ENCODE measurements at regions not wholly inside any gene's neighbourhood (a gene's known extent, or its start where the extent isn't known, plus 50 kb on each side); places are given as distances from the start of the nearest gene placed in this dataset.
A peak's percentile ranks its signal among the peaks of the same experiment; 100 is the strongest.
"Not testable (repeated sequence)": the region's sequence is repeated elsewhere in the genome, so short reads cannot be mapped to it uniquely, and the experiment has no call there.

DNA sequence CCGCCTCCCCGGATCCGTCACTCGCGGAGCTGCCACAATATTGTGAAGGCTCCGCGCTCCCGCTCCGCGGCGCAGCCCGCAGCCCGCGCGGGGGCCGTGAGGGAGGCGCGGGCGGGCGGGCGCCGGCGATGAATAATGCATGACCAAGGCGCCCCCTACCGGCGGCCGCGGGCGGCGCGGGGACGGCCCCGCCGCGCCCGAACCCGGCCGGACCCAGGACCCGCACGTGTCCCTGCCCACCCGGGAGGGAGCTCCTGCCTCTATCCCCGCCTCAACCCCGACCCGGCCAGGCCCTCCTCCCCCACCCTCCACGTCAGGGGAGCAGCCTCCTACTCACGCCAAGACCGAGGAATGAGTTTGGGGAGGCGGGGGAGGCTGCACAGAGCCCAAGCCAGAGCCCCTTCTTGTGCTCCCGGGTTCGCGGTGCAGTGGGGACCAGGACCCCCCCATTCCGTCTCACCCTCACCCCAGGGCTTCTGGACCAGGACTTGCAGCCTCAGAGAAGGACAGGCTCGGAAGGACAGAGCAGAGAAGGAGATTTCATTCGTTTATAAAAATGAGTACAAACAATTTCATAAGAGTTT is 70.8 kb upstream of the CASZ1 start:
- DNase-seq (ENCODE audit: low spot score): peak; percentile 62

DNA sequence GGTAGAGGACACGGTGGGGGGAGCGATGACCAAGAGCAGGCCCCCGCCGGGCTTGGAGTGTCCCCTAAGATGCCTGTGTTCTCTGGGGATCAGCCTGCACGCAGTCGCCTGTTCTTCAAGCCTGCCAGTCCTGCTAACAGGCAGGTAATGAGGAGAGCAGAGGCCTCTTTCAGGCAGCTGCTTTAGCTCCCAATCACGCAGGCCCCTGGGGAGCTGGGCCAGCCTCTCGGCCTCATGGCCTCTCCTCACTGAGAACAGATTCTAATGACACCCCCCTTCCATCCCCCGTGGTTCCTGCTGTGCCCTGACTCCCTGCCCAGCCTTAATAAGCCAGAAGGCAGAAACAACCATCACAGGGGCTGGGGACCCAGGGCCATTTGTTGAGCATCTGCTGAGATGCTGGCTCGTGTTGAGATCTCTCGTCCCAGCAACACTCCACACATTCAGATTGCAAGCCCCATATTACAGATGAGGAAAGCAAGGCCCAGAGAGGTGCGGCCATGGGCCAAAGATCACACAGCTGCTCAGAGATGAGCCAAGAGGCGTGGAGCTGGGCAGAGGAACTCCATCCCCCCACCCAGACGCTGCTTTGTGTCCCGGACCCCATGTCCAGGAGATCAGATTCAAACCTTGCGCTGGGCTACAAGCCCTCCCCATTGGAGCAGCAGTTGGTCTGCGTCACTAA is 71.6 kb upstream of the CASZ1 start:
- DNase-seq (ENCODE audit: low spot score): no peak

DNA sequence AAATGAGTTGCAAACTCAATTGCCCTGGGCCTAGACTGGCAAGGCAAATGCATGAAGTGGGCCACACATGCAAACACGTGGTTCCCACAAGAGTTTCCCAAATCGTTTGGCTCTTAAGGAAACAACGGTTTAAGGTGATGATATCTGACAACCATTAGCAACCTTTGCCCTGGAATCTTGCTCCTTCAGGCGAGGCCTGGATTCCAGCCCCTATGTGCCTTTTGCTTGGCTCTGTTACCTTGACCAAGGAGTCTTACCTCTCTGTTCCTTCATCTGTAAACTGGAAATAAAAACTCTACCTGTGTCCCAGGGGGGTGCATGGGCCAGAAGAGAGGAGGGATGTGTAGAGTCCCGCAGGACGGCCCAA is 72.1 kb upstream of the CASZ1 start:
- no peak for DNase-seq (ENCODE audit: low spot score)

DNA sequence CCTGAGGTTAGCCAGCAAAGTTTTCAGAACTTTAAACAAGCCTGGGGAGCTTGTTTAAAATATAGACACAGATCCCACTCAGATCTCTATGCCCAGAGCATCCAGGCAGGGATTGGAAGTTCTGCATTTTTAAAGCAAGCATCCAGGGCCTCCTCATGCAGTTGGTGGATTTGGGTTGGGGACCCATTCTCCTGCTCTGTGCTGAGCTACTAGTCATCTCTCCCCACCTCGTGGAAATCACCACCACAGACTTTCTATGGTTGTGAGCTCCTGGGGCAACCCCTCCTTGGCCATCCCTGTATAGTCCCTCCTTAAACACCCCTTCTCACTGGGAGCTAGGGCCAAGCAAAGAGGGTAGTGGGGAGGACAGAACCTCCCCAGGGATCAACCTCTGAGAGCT is 73.5 kb upstream of the CASZ1 start:
- no peak for DNase-seq (ENCODE audit: low spot score)

DNA sequence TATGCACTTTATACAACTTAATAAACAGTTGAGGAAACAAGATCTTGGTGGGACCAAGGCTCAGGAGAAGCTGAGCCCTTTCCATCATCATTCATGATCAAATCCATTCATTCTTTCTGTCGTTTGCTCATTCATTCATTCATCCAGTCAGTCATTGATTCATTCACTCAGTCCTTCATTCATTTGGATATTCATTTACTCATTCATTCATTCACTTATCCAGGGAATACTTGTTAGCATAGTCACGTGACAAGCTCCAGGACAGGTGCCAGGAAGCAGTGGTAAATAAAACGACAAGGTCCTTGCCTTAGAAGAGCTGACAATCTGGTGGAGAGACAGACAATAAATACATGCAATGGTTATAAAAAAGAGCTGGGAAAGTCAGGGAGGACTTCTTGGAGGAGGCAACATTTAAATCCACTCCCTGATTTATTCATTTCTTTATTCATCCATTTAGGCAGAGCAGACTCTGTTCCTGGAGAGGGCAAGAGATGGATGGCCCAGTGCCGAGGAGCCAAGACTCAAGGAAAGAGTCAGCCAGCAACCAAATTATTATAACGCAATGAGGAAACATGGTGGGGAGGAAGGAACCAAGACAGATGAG is 74.1 kb upstream of the CASZ1 start:
- DNase-seq (ENCODE audit: low spot score): no peak

DNA sequence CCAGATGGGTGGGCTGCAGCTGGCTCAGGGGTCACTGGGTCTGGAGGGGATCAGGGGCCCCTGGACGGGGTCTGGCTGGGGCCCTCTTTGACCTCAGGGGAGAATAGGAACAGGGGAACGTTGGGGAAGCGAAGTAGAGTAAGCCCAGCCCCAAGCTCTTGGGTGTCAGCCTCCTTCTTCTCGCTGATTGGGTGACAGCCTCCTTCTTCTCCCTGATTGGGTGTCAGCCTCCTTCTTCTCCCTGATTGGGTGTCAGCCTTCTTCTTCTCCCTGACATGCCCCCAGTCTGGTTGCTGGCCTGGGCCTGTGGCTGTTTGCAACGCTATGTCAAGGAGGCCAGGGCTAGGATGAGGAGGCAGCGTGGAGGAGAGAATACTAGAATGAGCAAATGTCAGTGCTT is 76.7 kb upstream of the CASZ1 start:
- DNase-seq (ENCODE audit: low spot score): no peak

DNA sequence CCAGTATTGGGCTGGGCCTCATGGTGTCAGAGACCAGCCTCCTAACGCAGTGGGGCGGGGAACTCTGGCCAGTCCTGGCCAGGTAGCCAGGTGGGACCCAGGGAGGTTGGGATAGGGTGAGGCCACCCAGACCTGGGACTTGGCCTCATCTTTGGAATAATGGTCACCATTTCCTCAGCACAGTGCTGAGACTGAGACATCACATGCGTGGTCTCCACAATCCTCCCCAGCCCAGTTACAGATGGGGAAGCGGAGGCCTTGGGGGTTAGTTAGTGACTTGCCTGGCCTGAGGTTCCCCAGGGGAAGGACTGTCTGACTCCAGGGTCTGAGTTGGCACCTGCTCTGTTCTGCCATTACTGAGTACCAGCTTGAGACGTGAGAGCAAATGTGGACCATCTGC is 77.9 kb upstream of the CASZ1 start:
- no peak for DNase-seq (ENCODE audit: low spot score)

DNA sequence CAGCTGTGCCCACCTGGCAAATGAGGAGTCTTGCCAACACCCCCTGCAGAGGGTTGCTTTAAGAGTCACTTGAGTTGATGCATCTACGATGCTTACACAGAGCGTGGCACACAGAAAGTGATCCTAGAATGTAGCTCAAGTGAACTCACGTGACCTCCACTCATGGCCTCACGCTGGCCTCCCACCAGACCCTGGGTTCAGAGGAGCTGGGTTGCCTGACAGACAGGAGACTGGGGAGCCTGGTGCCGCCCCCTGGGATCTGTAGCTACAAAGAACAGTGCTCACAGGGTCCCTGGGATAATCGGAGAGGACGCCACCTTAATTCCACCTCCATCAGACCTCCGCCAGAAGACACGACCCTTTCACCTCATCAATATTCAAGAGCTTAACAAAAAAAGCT is 81.4 kb upstream of the CASZ1 start:
- no peak for DNase-seq (ENCODE audit: low spot score)

DNA sequence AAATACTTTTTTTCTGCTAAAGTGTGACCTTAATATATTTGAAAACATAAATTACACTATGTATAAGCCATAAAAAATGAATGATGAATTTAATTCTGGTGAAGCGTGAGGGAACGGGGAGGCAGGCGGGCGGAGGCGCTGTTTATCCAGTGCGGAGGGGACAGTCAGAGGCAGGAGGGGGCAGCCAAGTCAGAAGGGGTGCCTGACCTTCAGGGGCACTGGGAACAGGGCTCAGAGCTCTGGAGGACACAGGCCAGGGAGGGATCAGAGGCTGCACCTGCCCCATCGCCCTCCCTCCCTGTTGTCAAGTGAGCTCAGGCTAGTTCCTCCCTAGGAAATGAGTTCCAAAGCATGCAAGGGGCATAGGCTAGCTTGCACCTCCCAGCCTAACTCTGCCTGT is 82.0 kb upstream of the CASZ1 start:
- DNase-seq (ENCODE audit: low spot score): no peak

DNA sequence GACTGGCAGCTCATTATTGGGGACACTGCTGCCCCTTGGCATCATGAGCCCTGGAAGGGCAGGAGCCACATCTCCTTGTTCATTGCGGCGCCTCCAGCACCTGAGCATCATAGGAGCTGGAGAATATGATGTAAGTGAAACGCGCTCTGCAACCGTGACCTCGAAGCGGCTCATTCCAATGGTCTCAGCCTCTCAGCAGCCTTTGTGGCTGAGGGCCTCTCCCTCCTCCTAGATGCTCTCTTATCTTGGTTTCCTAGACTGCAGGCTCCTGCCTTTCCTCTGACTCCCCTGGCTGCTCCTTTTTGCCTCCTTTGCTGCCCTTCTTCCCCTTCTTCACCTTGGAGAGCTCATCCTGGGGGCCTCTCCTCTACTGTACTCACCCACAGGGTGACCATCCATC is 83.6 kb upstream of the CASZ1 start:
- no peak for DNase-seq (ENCODE audit: low spot score)

DNA sequence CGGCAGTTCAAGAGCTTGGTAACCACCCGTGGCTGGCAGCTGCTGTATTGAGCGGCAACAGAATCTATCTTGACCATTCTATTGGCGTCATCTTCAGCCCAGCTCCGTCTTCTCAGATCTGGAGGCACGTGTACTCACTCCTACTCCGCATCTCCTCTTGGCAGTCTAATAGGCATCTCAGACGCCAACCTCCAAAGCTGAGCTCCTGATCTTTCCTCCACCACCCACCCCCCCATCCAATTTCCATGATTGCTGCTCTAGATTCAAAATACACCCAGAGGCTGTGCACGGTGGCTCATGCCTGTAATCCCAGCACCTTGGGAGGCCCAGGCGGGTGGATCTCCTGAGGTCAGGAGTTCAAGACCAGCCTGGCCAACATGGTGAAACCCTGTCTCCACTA is 84.6 kb upstream of the CASZ1 start:
- DNase-seq (ENCODE audit: low spot score): no peak

DNA sequence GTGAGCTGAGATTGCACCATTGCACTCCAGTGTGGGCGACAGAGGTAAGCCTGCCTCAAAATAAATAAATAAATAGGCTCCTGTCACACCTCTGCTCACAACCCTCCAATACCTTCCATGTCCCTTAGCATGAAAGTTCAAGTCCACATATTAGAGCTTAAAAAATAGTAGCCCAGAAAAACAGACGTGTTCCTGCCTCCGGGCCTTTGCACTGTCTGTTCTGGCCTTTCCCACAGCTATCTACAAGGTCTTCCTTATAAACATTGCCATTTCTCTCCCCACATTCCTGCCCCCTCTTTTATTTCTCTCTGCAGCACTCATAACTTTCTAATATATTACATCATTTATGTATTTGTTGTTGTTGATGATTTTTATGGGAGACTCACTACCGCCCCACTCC is 85.6 kb upstream of the CASZ1 start:
- no peak for DNase-seq (ENCODE audit: low spot score)

DNA sequence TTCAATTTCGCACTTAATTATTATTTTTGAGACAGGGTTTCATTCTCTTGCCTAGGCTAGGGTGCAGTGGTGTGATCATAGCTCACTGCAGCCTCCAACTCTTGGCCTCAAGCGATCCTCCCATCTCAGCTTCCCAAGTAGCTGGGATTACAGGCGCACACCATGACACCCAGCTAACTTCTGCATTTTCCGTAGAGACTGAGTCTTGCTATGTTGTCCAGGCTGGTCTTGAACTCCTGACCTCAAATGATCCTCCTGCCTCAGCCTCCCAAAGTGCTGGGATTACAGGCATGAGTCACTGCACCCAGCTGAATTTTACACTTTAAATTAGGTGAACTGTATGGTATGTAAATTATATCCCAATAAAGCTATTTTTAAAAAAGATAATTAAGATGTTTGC is 90.6 kb upstream of the CASZ1 start:
- DNase-seq (ENCODE audit: low spot score): not testable (repeated sequence)

DNA sequence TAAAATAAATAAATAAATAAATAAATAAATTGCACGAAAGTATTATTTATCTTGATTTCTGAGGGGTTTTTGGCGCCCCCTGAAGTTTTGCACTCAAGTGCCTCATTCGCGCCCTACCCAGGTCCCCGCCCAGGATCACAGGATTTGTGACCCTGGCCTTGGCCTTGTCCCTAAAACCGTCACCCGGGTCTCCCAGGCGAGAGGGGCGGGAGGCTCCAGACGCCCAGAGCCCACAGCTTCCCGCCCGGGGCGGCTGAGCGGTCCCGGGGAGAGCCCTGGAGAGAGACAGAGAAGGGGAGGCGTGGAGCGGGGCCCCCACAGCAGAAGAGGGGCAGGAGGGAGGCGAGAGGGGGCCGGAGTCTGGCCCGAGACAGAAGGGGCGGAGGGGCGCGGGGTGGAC is 91.8 kb upstream of the CASZ1 start:
- DNase-seq (ENCODE audit: low spot score): peak; percentile 65

DNA sequence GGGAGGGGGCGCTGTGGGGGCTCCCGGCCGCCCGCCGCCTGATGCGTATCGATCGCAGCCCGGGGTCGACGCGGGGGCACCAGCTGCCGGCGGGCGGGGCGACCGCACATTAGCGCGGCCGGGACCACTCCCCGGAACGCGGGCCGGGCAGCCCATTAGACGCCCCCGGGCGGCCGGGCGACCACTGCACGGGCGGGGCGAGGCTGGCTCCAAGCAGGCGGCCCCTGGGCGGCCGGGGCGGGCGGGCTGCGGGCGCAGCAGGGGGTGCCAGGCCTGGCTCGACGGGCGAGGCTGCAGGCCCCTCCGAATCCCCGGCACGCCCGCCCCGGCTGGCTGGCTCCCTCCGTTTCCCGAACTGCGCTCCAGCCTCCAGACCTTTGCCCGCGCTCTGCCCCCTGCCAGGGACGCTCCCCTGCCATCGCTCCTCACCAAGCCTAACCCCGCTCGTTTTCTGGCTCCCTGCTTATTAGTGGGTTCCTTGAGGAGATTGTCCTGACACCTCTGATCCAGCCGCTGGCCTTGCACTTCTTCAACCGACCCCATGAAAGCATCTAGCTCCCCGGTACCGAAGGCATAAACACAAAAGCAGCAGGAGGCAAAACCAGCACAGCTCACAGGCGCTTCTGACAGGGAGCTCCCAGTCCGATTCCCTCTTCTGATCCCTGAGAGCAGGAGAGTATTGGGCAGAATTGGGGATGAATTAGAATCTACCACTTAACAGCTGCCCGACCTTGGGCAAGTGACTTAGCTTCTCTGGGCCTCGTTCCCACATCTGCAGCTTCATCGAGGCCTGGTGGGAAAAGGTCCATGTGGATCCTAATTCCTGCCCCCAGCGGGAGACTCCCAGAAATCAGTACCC is 92.6 kb upstream of the CASZ1 start:
- DNase-seq (ENCODE audit: low spot score): peak; percentile 42

DNA sequence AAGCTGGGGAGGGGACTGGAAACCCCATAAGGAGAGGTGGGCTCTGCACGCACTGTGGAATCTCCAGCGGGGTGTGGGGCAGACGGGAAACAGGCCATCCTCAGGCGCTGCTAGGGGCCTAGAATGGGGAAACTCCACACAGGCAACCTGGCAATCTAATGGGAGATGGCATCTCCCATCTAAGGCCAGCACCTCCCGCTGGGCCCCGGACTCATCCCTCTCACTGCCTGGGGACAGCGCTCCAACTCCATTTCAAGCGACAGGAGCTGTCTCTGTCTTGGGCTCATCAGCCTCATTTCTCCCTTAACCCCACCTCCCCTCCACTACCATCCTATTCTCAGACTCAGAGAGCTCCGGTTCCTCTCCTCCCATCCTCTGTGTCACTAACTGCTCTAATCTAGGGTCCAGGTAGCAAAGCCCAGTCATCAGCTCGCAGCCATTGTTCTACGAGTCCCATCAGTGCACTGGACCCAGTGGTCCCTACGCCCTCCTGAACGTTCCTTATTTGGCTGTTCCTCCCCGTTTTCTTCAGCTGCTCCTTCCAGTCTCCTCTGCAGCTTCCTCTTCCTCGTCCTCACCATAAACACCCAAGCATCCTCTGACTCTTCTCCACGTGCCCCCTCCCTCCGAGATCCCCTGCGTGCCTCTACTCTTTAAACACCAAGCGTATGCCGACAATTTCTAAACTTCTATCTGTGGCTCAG is 93.4 kb upstream of the CASZ1 start:
- DNase-seq (ENCODE audit: low spot score): no peak

DNA sequence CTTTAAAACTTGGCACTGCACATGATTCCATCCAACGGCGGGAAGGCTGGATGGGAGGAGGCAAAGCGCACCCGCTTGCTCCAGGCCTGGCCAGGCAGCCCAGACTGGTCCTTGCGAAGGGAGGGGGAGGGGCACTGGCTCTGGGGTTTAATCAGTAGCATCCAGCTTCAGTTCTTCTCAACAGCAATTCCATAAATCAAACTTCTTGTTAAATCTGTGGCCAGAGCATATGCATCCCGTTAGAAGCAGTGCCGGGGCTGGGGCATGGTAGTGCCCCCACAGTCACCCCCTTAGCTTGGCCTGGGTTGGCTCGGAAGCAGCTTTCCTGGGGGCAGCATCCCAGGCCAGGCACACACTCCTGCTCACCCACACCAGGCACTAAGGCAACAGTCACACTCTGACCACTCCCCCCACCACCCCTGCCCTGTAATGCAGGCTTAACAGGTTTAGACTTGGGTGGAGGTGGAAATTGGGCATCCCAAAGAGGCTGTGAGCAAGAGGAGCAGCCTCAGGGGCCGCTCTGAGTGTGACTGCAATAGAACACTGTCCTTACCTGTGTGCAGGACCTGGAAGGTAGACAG is 94.1 kb upstream of the CASZ1 start:
- DNase-seq (ENCODE audit: low spot score): no peak

DNA sequence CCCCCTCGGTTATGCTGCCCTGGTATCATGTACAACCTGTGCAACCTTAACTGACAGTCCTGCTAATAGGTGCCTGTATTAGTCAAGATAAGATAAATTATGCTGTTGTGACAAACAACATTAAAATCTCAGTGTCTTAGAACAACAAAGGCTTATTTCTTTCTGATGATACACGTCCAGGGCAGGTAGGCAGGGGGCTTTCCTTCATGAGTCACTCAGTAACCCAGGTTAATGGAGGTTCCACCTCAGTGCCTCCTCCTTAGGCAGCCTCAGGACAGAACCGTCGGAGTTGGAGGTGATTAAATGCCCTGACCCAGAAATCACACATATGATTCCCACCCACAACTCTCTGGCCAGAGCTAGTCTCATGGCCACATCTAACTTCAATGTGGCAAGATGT is 94.6 kb upstream of the CASZ1 start:
- no peak for DNase-seq (ENCODE audit: low spot score)

DNA sequence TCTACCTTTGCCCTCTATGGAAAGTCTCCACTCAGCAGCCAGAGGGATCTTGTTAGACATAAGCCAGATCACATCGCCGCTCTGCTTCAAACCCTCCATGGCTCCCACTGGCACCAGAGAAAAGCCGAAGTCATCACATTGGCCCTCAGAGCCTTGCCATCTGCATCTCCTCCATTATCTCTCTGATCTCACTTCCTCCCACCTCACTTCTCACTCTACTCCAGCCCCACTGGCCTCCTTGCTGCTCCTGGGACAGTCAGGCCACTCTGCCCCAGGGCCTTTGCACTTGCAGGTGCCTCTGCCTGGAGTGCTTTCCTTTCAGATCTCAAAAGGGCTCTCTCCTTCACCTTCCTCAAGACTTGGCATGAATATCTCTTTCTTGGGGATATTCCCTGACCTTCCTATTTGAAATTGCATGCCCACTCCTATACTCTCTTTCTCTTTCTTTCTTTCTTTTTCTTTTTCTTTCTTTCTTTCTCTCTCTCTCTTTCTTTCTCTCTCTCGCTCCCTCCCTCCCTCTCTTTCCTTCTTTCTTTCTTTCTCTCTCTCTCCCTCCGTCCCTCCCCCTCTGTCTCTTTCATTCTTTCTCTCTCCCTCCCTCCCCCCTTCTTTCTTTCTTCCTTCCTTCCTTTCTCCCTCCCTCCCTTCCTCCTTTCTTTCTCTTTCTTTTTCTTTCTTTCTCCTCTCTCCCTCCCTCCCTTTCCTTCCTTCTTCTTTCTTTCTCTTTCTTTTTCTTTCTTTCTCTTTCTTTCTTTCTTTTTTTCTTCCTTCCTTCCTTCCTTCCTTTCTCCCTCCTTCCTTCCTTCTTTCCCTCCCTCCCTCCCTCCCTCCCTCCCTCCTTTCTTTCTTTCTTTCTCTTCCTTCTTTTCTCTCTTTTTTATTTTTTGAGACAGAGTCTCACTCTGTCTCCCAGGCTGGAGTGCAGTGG is 96.0 kb upstream of the CASZ1 start:
- no peak for DNase-seq (ENCODE audit: low spot score)

DNA sequence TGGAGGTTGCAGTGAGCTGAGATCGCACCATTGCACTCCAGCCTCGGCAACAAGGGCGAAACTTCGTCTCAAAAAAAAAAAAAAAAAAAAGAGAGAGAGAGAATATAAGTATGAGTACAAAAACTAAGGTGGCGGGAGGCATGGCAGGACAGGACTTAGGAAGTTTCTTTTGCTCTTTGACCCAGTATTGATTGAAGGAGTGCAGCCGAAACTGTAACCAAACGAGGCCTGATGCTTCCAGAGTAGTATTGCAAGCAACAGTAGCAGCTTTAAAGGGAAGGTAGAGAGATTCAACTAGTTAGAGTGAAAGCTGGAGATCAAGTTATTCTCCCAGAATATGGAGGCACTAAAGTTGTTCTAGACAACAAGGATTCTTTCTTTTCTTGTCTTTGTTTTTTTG is 99.2 kb upstream of the CASZ1 start:
- no peak for DNase-seq (ENCODE audit: low spot score)

DNA sequence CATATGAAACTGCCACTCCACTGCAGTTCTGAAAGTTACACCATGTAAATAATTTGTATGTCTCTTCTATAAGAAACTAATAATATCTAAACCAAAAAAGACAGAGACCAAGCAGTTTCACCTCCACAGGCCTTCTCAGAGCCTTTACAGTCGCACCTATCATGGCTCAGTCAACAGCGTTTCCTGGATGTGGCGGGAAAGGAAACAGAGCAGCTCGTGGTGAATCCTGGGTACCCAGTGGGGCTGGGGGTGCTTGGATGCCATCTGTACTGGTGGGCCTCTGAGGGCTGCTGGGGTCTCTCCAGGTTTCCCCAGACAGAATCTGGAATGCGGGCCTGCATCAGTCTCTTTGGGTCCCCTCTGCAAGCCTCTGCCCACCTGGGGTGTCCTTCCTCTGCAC is 100.2 kb upstream of the CASZ1 start:
- DNase-seq (ENCODE audit: low spot score): no peak
